GM18502 (cell line): ENCODE measurements at regions not wholly inside any gene's neighbourhood (a gene's known extent, or its start where the extent isn't known, plus 50 kb on each side); places are given as distances from the start of the nearest gene placed in this dataset.

Experiments used
- ATAC-seq: cut with Tn5 transposase; IDR thresholded peaks from one replicate; pipeline ENCODE4 v1.9.1; 2021; ENCODE audit warnings: mild to moderate bottlenecking; ENCODE audit not compliant: unreplicated experiment, poor library complexity

- ATAC-seq = no peak
Observed at GRCh38 chr13:44116562-44117332, 237.0 kb downstream of the LACC1 start.

- no peak for ATAC-seq
Observed at GRCh38 chr13:44117351-44117750, 237.6 kb downstream of the LACC1 start.

- ATAC-seq = no peak
Observed at GRCh38 chr13:44117816-44118215, 238.1 kb downstream of the LACC1 start.

- no peak for ATAC-seq
Observed at GRCh38 chr13:44118881-44119280, 239.2 kb downstream of the LACC1 start.

- ATAC-seq = no peak
Observed at GRCh38 chr13:44120043-44120442, 240.3 kb downstream of the LACC1 start.

- ATAC-seq = no peak
Observed at GRCh38 chr13:44120849-44121755, 241.4 kb downstream of the LACC1 start.

GRCh38 chr13:44124352-44124751 is 244.6 kb downstream of the LACC1 start:
- no peak for ATAC-seq

GRCh38 chr13:44125943-44126469 is 246.3 kb downstream of the LACC1 start:
- no peak for ATAC-seq

- no peak for ATAC-seq
Observed at GRCh38 chr13:44128552-44129001, 245.0 kb upstream of the SERP2 start.

GRCh38 chr13:44129418-44129817 is 244.2 kb upstream of the SERP2 start:
- no peak for ATAC-seq

- no peak for ATAC-seq
Observed at GRCh38 chr13:44131069-44131614, 242.5 kb upstream of the SERP2 start.

- ATAC-seq = no peak
Observed at GRCh38 chr13:44132710-44133109, 240.9 kb upstream of the SERP2 start.

- ATAC-seq = no peak
Observed at GRCh38 chr13:44133626-44134025, 240.0 kb upstream of the SERP2 start.

- ATAC-seq = no peak
Observed at GRCh38 chr13:44135566-44135965, 238.1 kb upstream of the SERP2 start.

GRCh38 chr13:44136696-44137268 is 236.8 kb upstream of the SERP2 start:
- no peak for ATAC-seq

GRCh38 chr13:44137466-44137865 is 236.2 kb upstream of the SERP2 start:
- no peak for ATAC-seq

GRCh38 chr13:44140146-44140545 is 233.5 kb upstream of the SERP2 start:
- ATAC-seq = no peak

GRCh38 chr13:44140888-44141724 is 232.5 kb upstream of the SERP2 start:
- no peak for ATAC-seq

- ATAC-seq = peak; percentile 100
Observed at GRCh38 chr13:44141725-44142539, 231.7 kb upstream of the SERP2 start.
